ENCODE measurements at regions not wholly inside any gene's neighbourhood (a gene's known extent, or its start where the extent isn't known, plus 50 kb on each side); places are given as distances from the start of the nearest gene placed in this dataset.

- no peak for FAIRE-seq
- Histone ChIP-seq H3K36me3 (ENCODE audit: control insufficient read depth in 2 of 3, insufficient read depth in 3 of 3, low read length in 3 of 3) (no peaks in the 10 kb centered on the region), H3K27me3 (ENCODE audit: control insufficient read depth, insufficient read depth, low read length) (no peaks in the 10 kb centered on the region), H3K27ac (ENCODE audit: low read depth in 2 of 2, low read length in 2 of 2) (no peak overlapping the region), H3K4me3 (ENCODE audit: low read length in 3 of 3) (no peak overlapping the region), H3K9ac (ENCODE audit: low read length in 3 of 3) (no peak overlapping the region), H3K4me1 (ENCODE audit: control insufficient read depth in 2 of 3, insufficient read depth in 2 of 3, low read depth in 1 of 3, low read length in 3 of 3) (no peaks in the 10 kb centered on the region), H3K9me3 (ENCODE audit: control insufficient read depth in 2 of 3, insufficient read depth in 1 of 3, low read length in 3 of 3) (no peaks in the 10 kb centered on the region)
- DNase-seq = no peak
- intact Hi-C loops (cut with DNase I) = loop anchor here (10.0 kb wide), 1 partner anchor 731 kb away; no protein-coding TSS in a partner anchor
- no peak for TF ChIP-seq CTCF (IDR thresholded peaks at IDR 0.05; ENCODE audit: borderline replicate concordance, extremely low read depth, insufficient read depth)
These were observed 167.1 kb upstream of the SMIM30 start for GRCh38 chr7:113285411-113285810.

GRCh38 chr7:113283861-113284260, 165.5 kb upstream of the SMIM30 start:
- H3K4me3 ChIP-seq (ENCODE audit: low read length in 3 of 3) = no peak overlapping the region
- TF ChIP-seq CTCF (IDR thresholded peaks at IDR 0.05; ENCODE audit: borderline replicate concordance, extremely low read depth, insufficient read depth) = no peak
- H3K9me3 ChIP-seq (ENCODE audit: control insufficient read depth in 2 of 3, insufficient read depth in 1 of 3, low read length in 3 of 3) = no peaks in the 10 kb centered on the region
- FAIRE-seq (no peak), DNase-seq (no peak)
- intact Hi-C loops (cut with DNase I) = loop anchor here (10.0 kb wide), 1 partner anchor 729 kb away; no protein-coding TSS in a partner anchor
- no peak overlapping the region for H3K9ac ChIP-seq (ENCODE audit: low read length in 3 of 3)
- no peak overlapping the region for H3K27ac ChIP-seq (ENCODE audit: low read depth in 2 of 2, low read length in 2 of 2)
- H3K36me3 ChIP-seq (ENCODE audit: control insufficient read depth in 2 of 3, insufficient read depth in 3 of 3, low read length in 3 of 3) = no peaks in the 10 kb centered on the region
- H3K4me1 ChIP-seq (ENCODE audit: control insufficient read depth in 2 of 3, insufficient read depth in 2 of 3, low read depth in 1 of 3, low read length in 3 of 3) = no peaks in the 10 kb centered on the region
- no peaks in the 10 kb centered on the region for H3K27me3 ChIP-seq (ENCODE audit: control insufficient read depth, insufficient read depth, low read length)

GRCh38 chr7:113282875-113283274, 164.5 kb upstream of the SMIM30 start:
- Histone ChIP-seq H3K4me1 (ENCODE audit: control insufficient read depth in 2 of 3, insufficient read depth in 2 of 3, low read depth in 1 of 3, low read length in 3 of 3) (no peaks in the 10 kb centered on the region), H3K27ac (ENCODE audit: low read depth in 2 of 2, low read length in 2 of 2) (no peak overlapping the region), H3K9ac (ENCODE audit: low read length in 3 of 3) (no peak overlapping the region), H3K9me3 (ENCODE audit: control insufficient read depth in 2 of 3, insufficient read depth in 1 of 3, low read length in 3 of 3) (no peaks in the 10 kb centered on the region), H3K4me3 (ENCODE audit: low read length in 3 of 3) (no peak overlapping the region), H3K27me3 (ENCODE audit: control insufficient read depth, insufficient read depth, low read length) (no peaks in the 10 kb centered on the region), H3K36me3 (ENCODE audit: control insufficient read depth in 2 of 3, insufficient read depth in 3 of 3, low read length in 3 of 3) (no peaks in the 10 kb centered on the region)
- intact Hi-C loops (cut with DNase I) = loop anchor here (10.0 kb wide), 1 partner anchor 728 kb away; no protein-coding TSS in a partner anchor
- DNase-seq = no peak
- FAIRE-seq = no peak
- no peak for TF ChIP-seq CTCF (IDR thresholded peaks at IDR 0.05; ENCODE audit: borderline replicate concordance, extremely low read depth, insufficient read depth)

GRCh38 chr7:113281223-113281622, 162.9 kb upstream of the SMIM30 start:
- intact Hi-C loops (cut with DNase I) = loop anchor here (10.0 kb wide), 1 partner anchor 726 kb away; no protein-coding TSS in a partner anchor
- TF ChIP-seq CTCF (IDR thresholded peaks at IDR 0.05; ENCODE audit: borderline replicate concordance, extremely low read depth, insufficient read depth) = no peak
- Histone ChIP-seq H3K36me3 (ENCODE audit: control insufficient read depth in 2 of 3, insufficient read depth in 3 of 3, low read length in 3 of 3) (no peaks in the 10 kb centered on the region), H3K27ac (ENCODE audit: low read depth in 2 of 2, low read length in 2 of 2) (no peak overlapping the region), H3K9ac (ENCODE audit: low read length in 3 of 3) (no peak overlapping the region), H3K4me3 (ENCODE audit: low read length in 3 of 3) (no peak overlapping the region), H3K4me1 (ENCODE audit: control insufficient read depth in 2 of 3, insufficient read depth in 2 of 3, low read depth in 1 of 3, low read length in 3 of 3) (no peaks in the 10 kb centered on the region), H3K9me3 (ENCODE audit: control insufficient read depth in 2 of 3, insufficient read depth in 1 of 3, low read length in 3 of 3) (no peaks in the 10 kb centered on the region), H3K27me3 (ENCODE audit: control insufficient read depth, insufficient read depth, low read length) (no peaks in the 10 kb centered on the region)
- DNase-seq (no peak), FAIRE-seq (no peak)

Data from kidney (tissue), 13 donors.